A549 (cell line): ENCODE measurements at regions not wholly inside any gene's neighbourhood (a gene's known extent, or its start where the extent isn't known, plus 50 kb on each side); places are given as distances from the start of the nearest gene placed in this dataset.

Experiments
- CHD2 ChIP-seq: fragments of 150-350 bp; IDR thresholded peaks from 2 replicates; pipeline ENCODE4 v1.6.1; 2014; ENCODE audit warnings: low read length; ENCODE audit not compliant: partially characterized antibody
- JUN ChIP-seq, 2 experiments: fragments of >200 bp; sonication (Bioruptor Twin); formaldehyde crosslinking; IDR thresholded peaks; 2 replicates in 1 of 2; 3 replicates in 1 of 2; pipeline ENCODE4 v1.6.1; 2016 to 2017
- NFE2L2 ChIP-seq: fragments of 150-350 bp; conservative IDR thresholded peaks from 2 replicates; pipeline ENCODE4 v1.6.1; 2014; ENCODE audit warnings: low read length
- POLR2A ChIP-seq: IDR thresholded peaks from 2 replicates; pipeline ENCODE4 v1.6.1; 2012; ENCODE audit warnings: mild to moderate bottlenecking, low read length
- TF ChIP-seq, protein P1 (sequence below): fragments of 450-650 bp; IDR thresholded peaks from 2 replicates; pipeline ENCODE4 v1.6.1; 2014; ENCODE audit warnings: antibody characterized with exemption
- TF ChIP-seq, protein P2 (sequence below): fragments of >200 bp; sonication (Bioruptor Twin); formaldehyde crosslinking; IDR thresholded peaks from 3 replicates; pipeline ENCODE4 v1.5.1; 2016

DNA sequence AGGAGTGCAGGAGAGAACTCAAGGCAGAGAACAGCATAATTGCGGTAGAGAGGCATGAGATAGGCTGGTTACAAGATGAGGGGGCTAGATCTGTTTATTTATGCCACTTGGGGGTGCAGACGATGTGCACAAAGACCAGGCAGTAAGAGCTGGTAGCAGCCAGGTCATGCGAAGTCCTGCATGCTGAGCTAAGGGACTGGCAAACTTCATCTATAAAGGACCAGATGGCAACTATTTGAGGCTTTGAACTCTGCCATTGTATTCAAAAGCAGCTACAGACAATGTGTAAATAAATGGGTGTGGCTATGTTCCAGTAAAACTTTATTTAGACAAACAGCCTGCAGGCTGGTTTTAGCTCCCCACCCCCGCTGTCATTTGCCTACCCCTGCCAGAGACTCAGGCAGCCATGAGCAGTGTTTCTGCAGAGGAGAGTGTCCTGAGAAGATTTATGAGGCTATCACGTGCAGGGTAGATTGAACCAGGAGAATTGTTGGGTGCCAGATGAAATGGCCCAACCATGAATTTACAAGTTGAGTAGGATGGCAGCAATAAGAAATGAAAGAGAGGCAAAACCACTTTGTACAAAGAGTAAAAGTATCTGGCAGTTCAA, 253.4 kb upstream of the MOCS1 start:
- TF ChIP-seq, protein P1, sequence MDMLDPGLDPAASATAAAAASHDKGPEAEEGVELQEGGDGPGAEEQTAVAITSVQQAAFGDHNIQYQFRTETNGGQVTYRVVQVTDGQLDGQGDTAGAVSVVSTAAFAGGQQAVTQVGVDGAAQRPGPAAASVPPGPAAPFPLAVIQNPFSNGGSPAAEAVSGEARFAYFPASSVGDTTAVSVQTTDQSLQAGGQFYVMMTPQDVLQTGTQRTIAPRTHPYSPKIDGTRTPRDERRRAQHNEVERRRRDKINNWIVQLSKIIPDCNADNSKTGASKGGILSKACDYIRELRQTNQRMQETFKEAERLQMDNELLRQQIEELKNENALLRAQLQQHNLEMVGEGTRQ = no peak
- TF ChIP-seq, protein P2, sequence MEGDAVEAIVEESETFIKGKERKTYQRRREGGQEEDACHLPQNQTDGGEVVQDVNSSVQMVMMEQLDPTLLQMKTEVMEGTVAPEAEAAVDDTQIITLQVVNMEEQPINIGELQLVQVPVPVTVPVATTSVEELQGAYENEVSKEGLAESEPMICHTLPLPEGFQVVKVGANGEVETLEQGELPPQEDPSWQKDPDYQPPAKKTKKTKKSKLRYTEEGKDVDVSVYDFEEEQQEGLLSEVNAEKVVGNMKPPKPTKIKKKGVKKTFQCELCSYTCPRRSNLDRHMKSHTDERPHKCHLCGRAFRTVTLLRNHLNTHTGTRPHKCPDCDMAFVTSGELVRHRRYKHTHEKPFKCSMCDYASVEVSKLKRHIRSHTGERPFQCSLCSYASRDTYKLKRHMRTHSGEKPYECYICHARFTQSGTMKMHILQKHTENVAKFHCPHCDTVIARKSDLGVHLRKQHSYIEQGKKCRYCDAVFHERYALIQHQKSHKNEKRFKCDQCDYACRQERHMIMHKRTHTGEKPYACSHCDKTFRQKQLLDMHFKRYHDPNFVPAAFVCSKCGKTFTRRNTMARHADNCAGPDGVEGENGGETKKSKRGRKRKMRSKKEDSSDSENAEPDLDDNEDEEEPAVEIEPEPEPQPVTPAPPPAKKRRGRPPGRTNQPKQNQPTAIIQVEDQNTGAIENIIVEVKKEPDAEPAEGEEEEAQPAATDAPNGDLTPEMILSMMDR = no peak
- TF ChIP-seq CHD2 (no peak), POLR2A (no peak), NFE2L2 (no peak), JUN (IDR thresholded peaks at IDR 0.05) (no peak)
